ENCODE measurements at regions not wholly inside any gene's neighbourhood (a gene's known extent, or its start where the extent isn't known, plus 50 kb on each side); places are given as distances from the start of the nearest gene placed in this dataset.

- Histone ChIP-seq H3K4me1 (ENCODE audit: low read depth, poor library complexity, severe bottlenecking) (no peaks in the 10 kb centered on the region), H3K4me3 (IDR thresholded peaks at IDR 0.05; ENCODE audit: insufficient read depth, low read depth, low read length) (no peak overlapping the region), H3K27ac (no peak overlapping the region), H4K20me1 (ENCODE audit: insufficient read depth) (no peaks in the 10 kb centered on the region), H3K36me3 (ENCODE audit: insufficient read depth) (no peaks in the 10 kb centered on the region), H3K4me2 (no peak overlapping the region), H3K27me3 (ENCODE audit: insufficient read depth, low read depth) (no peaks in the 10 kb centered on the region), H3K9ac (no peak overlapping the region), H2AFZ (ENCODE audit: low read depth) (no peak overlapping the region), H3K79me2 (ENCODE audit: insufficient read depth, low read depth) (no peaks in the 10 kb centered on the region)
- TF ChIP-seq CTCF (conservative IDR thresholded peaks at IDR 0.05; ENCODE audit: low read depth, low read length) = no peak
Measured at GRCh38 chr3:56881841-56882240, 80.1 kb upstream of the ARHGEF3 start.

GRCh38 chr3:56880720-56881575, 79.2 kb upstream of the ARHGEF3 start:
- no peaks in the 10 kb centered on the region for H3K4me1 ChIP-seq (ENCODE audit: low read depth, poor library complexity, severe bottlenecking)
- no peak for TF ChIP-seq CTCF (conservative IDR thresholded peaks at IDR 0.05; ENCODE audit: low read depth, low read length)
- no peaks in the 10 kb centered on the region for H3K27me3 ChIP-seq (ENCODE audit: insufficient read depth, low read depth)
- no peak overlapping the region for H3K27ac ChIP-seq
- H3K9ac ChIP-seq = no peak overlapping the region
- H3K4me2 ChIP-seq = no peak overlapping the region
- no peak overlapping the region for H2AFZ ChIP-seq (ENCODE audit: low read depth)
- H4K20me1 ChIP-seq (ENCODE audit: insufficient read depth) = no peaks in the 10 kb centered on the region
- no peaks in the 10 kb centered on the region for H3K79me2 ChIP-seq (ENCODE audit: insufficient read depth, low read depth)
- no peaks in the 10 kb centered on the region for H3K36me3 ChIP-seq (ENCODE audit: insufficient read depth)
- no peak overlapping the region for H3K4me3 ChIP-seq (IDR thresholded peaks at IDR 0.05; ENCODE audit: insufficient read depth, low read depth, low read length)

- no peaks in the 10 kb centered on the region for H3K27me3 ChIP-seq (ENCODE audit: insufficient read depth, low read depth)
- H3K27ac ChIP-seq = no peak overlapping the region
- H3K36me3 ChIP-seq (ENCODE audit: insufficient read depth) = no peaks in the 10 kb centered on the region
- H3K4me3 ChIP-seq (IDR thresholded peaks at IDR 0.05; ENCODE audit: insufficient read depth, low read depth, low read length) = no peak overlapping the region
- no peak for TF ChIP-seq CTCF (conservative IDR thresholded peaks at IDR 0.05; ENCODE audit: low read depth, low read length)
- no peak overlapping the region for H2AFZ ChIP-seq (ENCODE audit: low read depth)
- no peak overlapping the region for H3K4me2 ChIP-seq
- no peaks in the 10 kb centered on the region for H3K4me1 ChIP-seq (ENCODE audit: low read depth, poor library complexity, severe bottlenecking)
- no peaks in the 10 kb centered on the region for H4K20me1 ChIP-seq (ENCODE audit: insufficient read depth)
- no peaks in the 10 kb centered on the region for H3K79me2 ChIP-seq (ENCODE audit: insufficient read depth, low read depth)
- no peak overlapping the region for H3K9ac ChIP-seq
Measured at GRCh38 chr3:56879436-56880215, 77.9 kb upstream of the ARHGEF3 start.

GRCh38 chr3:56878074-56878473, 76.3 kb upstream of the ARHGEF3 start:
- no peak for TF ChIP-seq CTCF (conservative IDR thresholded peaks at IDR 0.05; ENCODE audit: low read depth, low read length)

More at GRCh38 chr3:56878074-56878473, 76.3 kb upstream of the ARHGEF3 start:
- H2AFZ ChIP-seq (ENCODE audit: low read depth) = no peak overlapping the region
- H3K4me3 ChIP-seq (IDR thresholded peaks at IDR 0.05; ENCODE audit: insufficient read depth, low read depth, low read length) = no peak overlapping the region
- H3K27me3 ChIP-seq (ENCODE audit: insufficient read depth, low read depth) = no peaks in the 10 kb centered on the region
- no peaks in the 10 kb centered on the region for H3K4me1 ChIP-seq (ENCODE audit: low read depth, poor library complexity, severe bottlenecking)
- no peak overlapping the region for H3K27ac ChIP-seq
- H3K79me2 ChIP-seq (ENCODE audit: insufficient read depth, low read depth) = no peaks in the 10 kb centered on the region
- H4K20me1 ChIP-seq (ENCODE audit: insufficient read depth) = no peaks in the 10 kb centered on the region
- H3K9ac ChIP-seq = no peak overlapping the region
- no peak overlapping the region for H3K4me2 ChIP-seq
- H3K36me3 ChIP-seq (ENCODE audit: insufficient read depth) = no peaks in the 10 kb centered on the region

Measured in KMS-11 (cell line).